ENCODE measurements at regions not wholly inside any gene's neighbourhood (a gene's known extent, or its start where the extent isn't known, plus 50 kb on each side); places are given as distances from the start of the nearest gene placed in this dataset.
A peak's percentile ranks its signal among the peaks of the same experiment; 100 is the strongest.

DNA sequence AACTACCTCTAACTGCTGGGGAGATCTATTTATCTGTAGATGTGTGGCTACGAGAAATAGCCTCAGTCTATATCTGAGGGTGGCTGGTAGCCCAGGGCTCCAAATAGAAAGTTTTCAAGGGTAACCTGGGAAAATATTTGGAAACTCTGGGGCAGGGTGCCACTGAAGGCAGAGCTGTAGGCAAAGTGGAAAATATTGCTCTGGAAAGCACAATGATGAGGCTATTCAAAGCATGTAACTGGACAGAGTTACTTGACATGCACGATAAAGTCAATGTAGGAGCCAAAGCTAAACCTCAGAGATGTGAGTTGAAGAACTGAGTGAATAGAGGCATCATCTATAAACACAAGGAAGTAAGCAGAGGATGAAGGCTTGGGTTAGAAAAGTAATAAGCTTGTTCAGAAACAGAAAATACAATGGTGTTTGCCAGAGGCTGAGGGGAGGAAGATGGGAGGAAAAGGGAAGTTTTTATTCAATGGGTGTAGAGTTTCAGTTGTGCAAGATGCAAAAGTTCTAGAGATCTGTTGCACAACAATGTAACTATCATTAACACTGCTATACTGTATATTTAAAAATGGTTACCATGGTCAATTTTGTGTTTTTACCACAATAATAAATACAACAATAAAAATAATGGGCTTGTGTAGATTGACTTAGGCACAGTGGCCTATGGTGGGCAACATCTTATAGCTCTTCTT is 171.6 kb downstream of the MBD2 start:
- H3K4me3 Mint-ChIP-seq: no peak overlapping the region
- H3K27me3 Mint-ChIP-seq: peaks cover 10% of the 10 kb centered on the region
- no peak overlapping the region for H3K27ac Mint-ChIP-seq
- no peak for ATAC-seq
- H3K36me3 Mint-ChIP-seq (ENCODE audit: low read depth): no peaks in the 10 kb centered on the region
- no peak for DNase-seq
- H3K9me3 ChIP-seq (ENCODE audit: control insufficient read depth, low read length, poor library complexity, severe bottlenecking): no peaks in the 10 kb centered on the region
- peaks cover 2% of the 10 kb centered on the region for H3K4me1 Mint-ChIP-seq

DNA sequence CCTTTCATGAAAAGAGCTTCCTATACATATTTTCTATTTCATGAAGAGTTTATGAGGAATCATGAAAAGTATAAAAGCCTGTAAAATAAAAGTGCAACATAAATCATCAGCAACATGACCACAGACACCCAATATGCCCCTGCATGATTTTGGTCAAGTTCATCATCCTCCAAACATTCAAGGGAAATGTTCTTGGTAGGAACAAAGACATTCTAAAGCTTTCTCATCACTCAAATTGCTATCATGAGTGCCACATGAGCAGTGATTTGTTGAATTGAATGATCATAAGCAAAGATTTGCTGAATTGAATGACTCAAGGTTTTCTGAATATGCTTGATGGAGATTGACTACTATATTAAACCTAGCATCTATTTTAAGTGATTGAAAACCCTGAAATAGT is 172.2 kb downstream of the MBD2 start:
- Mint-ChIP-seq H3K27me3 (peaks cover 10% of the 10 kb centered on the region), H3K36me3 (ENCODE audit: low read depth) (no peaks in the 10 kb centered on the region), H3K27ac (no peak overlapping the region), H3K4me3 (no peak overlapping the region), H3K4me1 (peaks cover 2% of the 10 kb centered on the region)
- DNase-seq (no peak), ATAC-seq (no peak)
- H3K9me3 ChIP-seq (ENCODE audit: control insufficient read depth, low read length, poor library complexity, severe bottlenecking): no peaks in the 10 kb centered on the region

DNA sequence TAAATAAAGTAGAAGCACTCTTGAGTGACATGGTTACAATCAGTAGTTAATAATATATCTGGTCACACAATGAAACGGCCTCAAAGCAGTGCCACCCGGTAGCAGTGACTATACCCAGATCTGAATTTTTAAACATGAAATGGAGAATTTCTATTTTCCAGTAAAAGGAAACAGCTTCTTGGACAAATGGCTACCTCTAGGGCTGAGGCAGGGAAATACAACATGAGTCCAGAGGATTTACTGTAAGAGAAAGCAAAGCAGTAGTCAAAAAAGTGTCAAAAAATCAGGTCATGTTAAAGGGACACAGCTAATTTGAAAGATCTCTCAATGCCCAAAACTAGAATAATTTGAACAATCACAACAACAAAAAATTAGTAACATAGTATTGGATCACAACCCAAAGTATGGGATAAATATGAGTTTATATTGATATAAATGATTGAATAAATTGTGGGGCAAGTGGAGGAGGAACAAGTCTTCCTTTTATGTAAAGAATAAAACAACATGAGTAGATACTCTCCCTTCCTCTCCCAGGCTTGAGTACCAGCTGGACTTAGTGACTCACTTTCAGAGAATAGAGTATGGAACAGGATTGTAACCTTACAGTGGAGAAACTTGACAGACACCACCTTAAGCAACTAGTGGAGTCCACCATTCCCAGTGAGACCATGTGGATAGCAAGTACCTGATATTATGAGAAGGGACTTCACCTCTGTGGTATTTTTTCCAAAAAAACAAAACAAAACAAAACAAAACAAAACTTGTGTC is 180.8 kb downstream of the MBD2 start:
- no peaks in the 10 kb centered on the region for H3K4me1 Mint-ChIP-seq
- no peaks in the 10 kb centered on the region for H3K9me3 ChIP-seq (ENCODE audit: control insufficient read depth, low read length, poor library complexity, severe bottlenecking)
- peaks cover 27% of the 10 kb centered on the region for H3K27me3 Mint-ChIP-seq
- H3K27ac Mint-ChIP-seq: no peak overlapping the region
- DNase-seq (no peak), ATAC-seq (no peak)
- peaks cover 4% of the 10 kb centered on the region for H3K36me3 Mint-ChIP-seq (ENCODE audit: low read depth)
- no peak overlapping the region for H3K4me3 Mint-ChIP-seq

DNA sequence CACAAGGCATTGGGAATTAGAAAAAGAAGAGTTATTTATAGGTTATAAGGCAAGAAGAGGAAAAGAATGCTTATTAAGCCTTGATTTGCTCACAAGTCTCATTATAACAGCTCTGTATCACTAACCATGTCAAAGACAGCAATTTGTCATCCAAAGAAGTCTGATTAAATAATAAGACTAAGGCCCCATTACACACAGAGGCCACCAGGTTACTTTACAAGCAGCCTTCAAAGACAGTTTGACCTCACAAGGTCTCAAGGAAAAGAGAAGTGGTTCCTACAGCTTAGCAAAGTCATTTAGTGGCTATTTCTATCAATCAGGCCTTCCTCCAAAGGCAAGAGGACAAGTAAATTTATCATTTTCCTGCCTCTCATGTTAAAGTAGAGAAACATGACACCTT is 188.5 kb downstream of the MBD2 start:
- Mint-ChIP-seq H3K27me3 (peaks cover 13% of the 10 kb centered on the region), H3K36me3 (ENCODE audit: low read depth) (no peaks in the 10 kb centered on the region), H3K27ac (no peak overlapping the region), H3K4me1 (no peaks in the 10 kb centered on the region), H3K4me3 (no peak overlapping the region)
- no peak for DNase-seq
- no peak for ATAC-seq
- no peaks in the 10 kb centered on the region for H3K9me3 ChIP-seq (ENCODE audit: control insufficient read depth, low read length, poor library complexity, severe bottlenecking)

DNA sequence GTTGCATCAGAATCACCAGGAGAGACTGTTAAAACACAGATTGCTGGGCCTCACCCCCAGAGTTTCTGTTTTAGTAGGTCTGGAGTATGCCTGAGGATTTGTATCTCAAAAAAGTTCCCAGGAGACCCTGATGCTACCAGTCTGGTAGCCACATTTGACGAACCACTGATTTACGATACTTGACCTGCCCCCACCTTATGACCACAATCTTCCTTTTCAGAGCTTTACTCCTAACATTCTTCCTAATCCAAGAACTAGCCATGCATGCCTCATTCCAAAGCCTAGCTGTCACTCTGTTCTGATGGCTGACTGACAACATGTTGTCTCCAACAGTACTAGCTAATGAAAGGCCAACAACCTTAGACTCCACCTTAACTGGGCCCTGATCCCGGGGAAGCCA is 191.4 kb downstream of the MBD2 start:
- Mint-ChIP-seq H3K36me3 (ENCODE audit: low read depth) (no peaks in the 10 kb centered on the region), H3K27ac (no peak overlapping the region), H3K27me3 (peaks cover 11% of the 10 kb centered on the region), H3K4me3 (no peak overlapping the region), H3K4me1 (no peaks in the 10 kb centered on the region)
- DNase-seq (no peak), ATAC-seq (no peak)
- no peaks in the 10 kb centered on the region for H3K9me3 ChIP-seq (ENCODE audit: control insufficient read depth, low read length, poor library complexity, severe bottlenecking)

DNA sequence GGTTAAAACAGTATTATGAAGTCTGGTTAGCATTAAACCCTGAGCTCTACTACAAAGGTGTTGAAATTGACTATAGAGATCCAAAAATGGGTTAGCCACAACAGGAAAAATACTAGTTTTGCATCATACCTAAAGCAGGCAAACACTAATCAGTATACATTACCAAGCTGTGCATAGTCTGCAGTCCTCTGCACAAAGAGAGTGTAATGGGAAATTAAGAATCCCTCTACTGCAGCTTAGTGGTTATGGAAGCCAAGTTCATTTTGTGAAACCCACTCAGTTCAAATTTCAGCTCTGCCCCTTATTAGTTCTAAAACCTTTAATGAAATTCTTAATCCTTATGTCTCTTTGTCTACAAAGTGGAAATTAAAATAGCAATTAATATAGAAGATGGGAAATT is 192.1 kb downstream of the MBD2 start:
- Mint-ChIP-seq H3K4me3 (no peak overlapping the region), H3K36me3 (ENCODE audit: low read depth) (no peaks in the 10 kb centered on the region), H3K4me1 (no peaks in the 10 kb centered on the region), H3K27ac (no peak overlapping the region), H3K27me3 (peaks cover 11% of the 10 kb centered on the region)
- DNase-seq: no peak
- no peaks in the 10 kb centered on the region for H3K9me3 ChIP-seq (ENCODE audit: control insufficient read depth, low read length, poor library complexity, severe bottlenecking)
- no peak for ATAC-seq

DNA sequence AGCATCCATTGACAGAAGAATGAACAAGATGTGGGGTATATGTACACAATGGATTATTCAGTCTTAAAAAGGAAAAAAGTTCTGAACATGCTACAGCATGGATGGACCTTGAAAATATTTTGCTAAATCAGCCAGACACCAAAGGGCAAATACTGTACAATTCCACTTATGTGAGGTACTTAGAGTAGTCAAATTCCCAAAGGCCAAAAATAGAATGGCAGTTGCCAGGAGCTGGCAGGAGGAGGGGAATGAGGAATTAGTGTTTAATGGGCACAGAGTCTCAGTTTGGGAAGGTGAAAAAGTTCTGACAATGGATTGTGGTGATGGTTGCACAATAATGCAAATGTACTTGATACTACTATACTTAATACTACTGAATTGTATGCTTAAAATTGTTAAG is 193.2 kb downstream of the MBD2 start:
- no peak for DNase-seq
- ATAC-seq: no peak
- Mint-ChIP-seq H3K36me3 (ENCODE audit: low read depth) (no peaks in the 10 kb centered on the region), H3K4me1 (no peaks in the 10 kb centered on the region), H3K27ac (no peak overlapping the region), H3K4me3 (no peak overlapping the region), H3K27me3 (peaks cover 11% of the 10 kb centered on the region)
- H3K9me3 ChIP-seq (ENCODE audit: control insufficient read depth, low read length, poor library complexity, severe bottlenecking): no peaks in the 10 kb centered on the region

DNA sequence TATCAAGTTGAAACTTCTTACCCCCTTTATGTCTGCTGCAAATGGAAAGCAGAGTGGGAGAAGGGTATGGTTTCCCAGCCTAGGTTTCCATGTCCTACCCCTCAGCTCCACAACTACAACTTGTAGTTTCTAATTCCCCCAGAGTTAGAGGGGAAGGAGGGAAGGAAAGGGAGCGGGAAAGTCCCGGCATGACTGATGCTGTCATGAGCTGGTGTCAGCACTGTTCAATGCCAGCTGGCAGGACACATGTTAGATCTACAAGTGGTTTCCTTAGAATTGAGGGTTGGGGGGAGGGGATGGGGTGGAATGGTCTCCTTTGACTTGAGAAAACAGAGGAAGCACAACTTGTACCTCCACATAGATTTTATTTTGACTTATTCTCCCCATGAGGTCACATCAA is 194.0 kb downstream of the MBD2 start:
- peaks cover 2% of the 10 kb centered on the region for H3K36me3 Mint-ChIP-seq (ENCODE audit: low read depth)
- H3K9me3 ChIP-seq (ENCODE audit: control insufficient read depth, low read length, poor library complexity, severe bottlenecking): no peaks in the 10 kb centered on the region
- no peak overlapping the region for H3K27ac Mint-ChIP-seq
- H3K4me1 Mint-ChIP-seq: no peaks in the 10 kb centered on the region
- no peak overlapping the region for H3K4me3 Mint-ChIP-seq
- no peak for DNase-seq
- peaks cover 16% of the 10 kb centered on the region for H3K27me3 Mint-ChIP-seq
- no peak for ATAC-seq

DNA sequence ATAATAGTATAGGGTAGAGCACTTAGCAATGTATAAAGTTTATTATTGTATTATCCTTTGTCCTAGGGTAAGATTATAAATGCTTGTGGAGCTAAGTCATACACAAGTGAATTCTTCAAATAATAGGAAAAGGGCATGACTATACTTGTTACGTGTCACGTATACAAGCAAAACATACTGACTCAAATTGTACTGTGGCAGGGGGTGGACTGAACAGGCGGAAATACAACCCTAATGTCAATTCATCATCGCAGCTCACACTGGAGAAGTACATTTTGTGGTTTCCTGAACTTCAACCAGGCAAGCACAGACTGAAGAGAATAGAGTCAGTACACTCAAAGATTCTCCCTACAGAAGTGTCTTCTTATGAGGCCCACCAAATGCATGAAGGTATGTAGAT is 201.0 kb downstream of the MBD2 start:
- ATAC-seq (no peak), DNase-seq (no peak)
- H3K36me3 Mint-ChIP-seq (ENCODE audit: low read depth): peaks cover 2% of the 10 kb centered on the region
- no peaks in the 10 kb centered on the region for H3K9me3 ChIP-seq (ENCODE audit: control insufficient read depth, low read length, poor library complexity, severe bottlenecking)
- no peak overlapping the region for H3K4me3 Mint-ChIP-seq
- H3K4me1 Mint-ChIP-seq: no peaks in the 10 kb centered on the region
- no peak overlapping the region for H3K27ac Mint-ChIP-seq
- H3K27me3 Mint-ChIP-seq: peaks cover 8% of the 10 kb centered on the region

DNA sequence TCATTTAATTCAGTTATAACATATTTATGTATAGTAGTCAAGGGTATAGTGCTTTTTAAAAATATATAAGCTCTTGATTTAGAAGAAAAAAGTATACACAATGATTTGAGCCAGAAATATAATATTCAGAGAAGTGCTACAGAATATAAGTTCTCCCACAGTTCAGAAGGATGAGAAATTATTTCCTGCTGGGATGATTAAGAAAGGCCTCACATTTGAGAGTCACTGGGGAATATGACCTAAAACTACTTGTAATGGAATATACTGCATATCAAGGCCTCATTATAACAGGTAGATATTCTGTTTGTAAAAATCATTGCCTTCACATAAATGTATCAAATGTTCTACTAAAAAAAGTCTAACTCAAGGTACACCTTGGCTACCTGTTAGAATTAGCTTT is 203.5 kb downstream of the MBD2 start:
- Mint-ChIP-seq H3K36me3 (ENCODE audit: low read depth) (peaks cover 4% of the 10 kb centered on the region), H3K27me3 (peaks cover 4% of the 10 kb centered on the region), H3K4me1 (peaks cover 2% of the 10 kb centered on the region), H3K4me3 (no peak overlapping the region), H3K27ac (no peak overlapping the region)
- ATAC-seq (no peak), DNase-seq (no peak)
- H3K9me3 ChIP-seq (ENCODE audit: control insufficient read depth, low read length, poor library complexity, severe bottlenecking): no peaks in the 10 kb centered on the region

DNA sequence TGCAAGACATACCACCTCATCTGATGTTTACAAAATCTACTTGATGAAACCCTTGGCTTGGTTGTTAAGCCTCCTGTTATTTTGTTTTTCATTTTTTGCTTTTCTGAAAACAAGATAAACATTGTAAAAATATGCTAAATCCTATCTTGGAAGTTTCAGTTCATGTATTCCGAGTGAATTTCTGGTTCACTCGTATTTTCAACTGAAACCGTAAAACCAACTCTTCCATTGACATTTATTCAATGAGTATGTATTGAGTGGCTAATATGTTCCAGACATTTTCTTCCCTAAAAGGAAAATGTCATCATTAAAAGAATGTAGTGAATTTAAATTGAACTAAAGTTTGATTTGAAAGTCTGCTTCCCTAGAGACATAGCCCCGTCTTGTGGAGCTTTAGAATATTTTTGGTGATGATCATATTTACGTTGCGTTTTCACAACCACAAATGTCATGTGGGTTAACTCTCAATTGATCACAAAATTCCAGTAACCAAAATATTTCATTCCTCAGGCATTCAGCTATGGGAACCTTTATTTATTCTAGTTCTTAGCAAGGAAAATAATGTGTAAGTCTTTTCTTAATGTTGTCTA is 204.2 kb downstream of the MBD2 start:
- H3K4me3 Mint-ChIP-seq: no peak overlapping the region
- peaks cover 2% of the 10 kb centered on the region for H3K4me1 Mint-ChIP-seq
- H3K27ac Mint-ChIP-seq: no peak overlapping the region
- H3K27me3 Mint-ChIP-seq: no peaks in the 10 kb centered on the region
- H3K36me3 Mint-ChIP-seq (ENCODE audit: low read depth): peaks cover 2% of the 10 kb centered on the region
- ATAC-seq (no peak), DNase-seq (no peak)
- H3K9me3 ChIP-seq (ENCODE audit: control insufficient read depth, low read length, poor library complexity, severe bottlenecking): no peaks in the 10 kb centered on the region

DNA sequence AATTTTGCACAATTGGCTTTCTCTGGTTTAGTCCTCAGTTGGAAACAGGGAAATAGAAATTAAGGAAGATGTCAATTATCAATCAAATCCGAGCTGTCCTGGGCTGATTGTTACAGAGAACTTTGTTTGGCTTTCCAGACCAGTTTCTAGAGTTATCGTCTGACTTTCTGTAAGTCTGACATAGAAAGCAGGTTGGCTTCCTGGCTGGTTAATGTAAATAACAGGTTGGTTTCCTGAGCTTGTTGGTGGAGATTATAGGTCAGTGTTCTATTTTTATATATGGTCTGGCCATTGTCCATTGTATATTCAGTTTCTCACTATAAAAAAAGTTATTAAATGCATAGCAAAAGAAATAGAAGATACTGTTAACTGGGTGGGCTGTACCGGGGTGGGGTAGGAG is 204.8 kb downstream of the MBD2 start:
- Mint-ChIP-seq H3K36me3 (ENCODE audit: low read depth) (peaks cover 2% of the 10 kb centered on the region), H3K4me3 (peak overlapping the region; percentile 28), H3K27me3 (no peaks in the 10 kb centered on the region), H3K27ac (no peak overlapping the region), H3K4me1 (peaks cover 2% of the 10 kb centered on the region)
- no peak for ATAC-seq
- no peak for DNase-seq
- H3K9me3 ChIP-seq (ENCODE audit: control insufficient read depth, low read length, poor library complexity, severe bottlenecking): no peaks in the 10 kb centered on the region

DNA sequence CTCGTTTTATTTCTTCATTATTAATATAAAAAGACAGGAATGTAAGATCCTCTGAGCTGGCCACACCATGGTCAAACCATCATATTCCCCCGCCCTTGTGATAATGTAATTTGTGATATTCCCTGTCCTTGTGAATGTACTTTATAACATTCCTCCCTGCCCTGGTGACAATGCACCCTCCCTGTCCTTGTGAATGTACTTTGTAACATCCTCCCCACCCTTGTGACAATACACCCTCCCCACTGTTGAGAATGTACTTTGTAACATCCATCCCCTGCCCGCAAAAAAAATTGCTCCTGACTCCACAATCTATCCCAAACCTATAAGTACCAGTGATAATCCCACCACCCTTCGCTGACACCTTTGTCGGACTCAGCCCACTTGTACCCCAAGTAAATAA is 211.0 kb downstream of the MBD2 start:
- Mint-ChIP-seq H3K4me3 (no peak overlapping the region), H3K27me3 (no peaks in the 10 kb centered on the region), H3K27ac (no peak overlapping the region), H3K4me1 (peaks cover 2% of the 10 kb centered on the region), H3K36me3 (ENCODE audit: low read depth) (peaks cover 2% of the 10 kb centered on the region)
- no peak for ATAC-seq
- no peaks in the 10 kb centered on the region for H3K9me3 ChIP-seq (ENCODE audit: control insufficient read depth, low read length, poor library complexity, severe bottlenecking)
- DNase-seq: no peak

DNA sequence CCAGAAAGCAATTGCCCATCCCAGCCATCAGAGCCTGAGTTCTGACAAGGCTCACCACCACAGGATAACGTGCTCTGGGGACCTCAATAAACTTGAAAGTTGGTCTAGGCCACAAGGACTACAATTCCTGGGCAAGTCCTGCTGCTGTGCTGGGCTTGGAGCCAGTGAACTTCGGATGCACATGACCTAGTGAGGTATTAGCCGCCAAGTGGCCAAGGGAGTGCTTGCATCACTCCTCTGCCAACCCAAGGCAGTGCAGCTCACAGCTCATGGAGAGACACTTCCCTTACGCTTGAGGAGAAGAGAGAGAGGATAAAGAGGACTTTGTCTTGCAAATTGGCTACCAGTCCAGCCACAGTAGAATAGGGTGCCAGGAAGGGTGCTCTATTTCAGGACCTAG is 219.6 kb downstream of the MBD2 start:
- ATAC-seq (no peak), DNase-seq (no peak)
- Mint-ChIP-seq H3K27ac (no peak overlapping the region), H3K27me3 (peaks cover 4% of the 10 kb centered on the region), H3K36me3 (ENCODE audit: low read depth) (no peaks in the 10 kb centered on the region), H3K4me1 (no peaks in the 10 kb centered on the region), H3K4me3 (no peak overlapping the region)
- no peaks in the 10 kb centered on the region for H3K9me3 ChIP-seq (ENCODE audit: control insufficient read depth, low read length, poor library complexity, severe bottlenecking)

Measured in T-helper 17 cell (primary cell).